Smooth muscle cell (in vitro differentiated cells): ENCODE measurements at regions not wholly inside any gene's neighbourhood (a gene's known extent, or its start where the extent isn't known, plus 50 kb on each side); places are given as distances from the start of the nearest gene placed in this dataset.
"Not testable (repeated sequence)": the region's sequence is repeated elsewhere in the genome, so short reads cannot be mapped to it uniquely, and the experiment has no call there.

ENCODE experiments used
- DNase-seq: peaks from one replicate; lab custom pipeline; 2025; ENCODE audit not compliant: unreplicated experiment; lab: John Stamatoyannopoulos, UW
- H2AFZ ChIP-seq: fragments of 200-600 bp; sonication (generic); 2 replicates; pipeline ENCODE4 v1.6.0; 2016; ENCODE audit warnings: antibody characterized with exemption, low read depth, mild to moderate bottlenecking
- H3F3A ChIP-seq: fragments of 200-600 bp; sonication (generic); 2 replicates; pipeline ENCODE4 v1.6.0; 2017; ENCODE audit warnings: antibody characterized with exemption, low read depth
- H3K27ac ChIP-seq: fragments of 200-600 bp; sonication (generic); 2 replicates; pipeline ENCODE4 v1.5.1; 2016; ENCODE audit warnings: low read depth, mild to moderate bottlenecking
- H3K27me3 ChIP-seq: fragments of 200-600 bp; sonication (generic); 2 replicates; pipeline ENCODE4 v1.6.1; 2016; ENCODE audit warnings: low read depth, mild to moderate bottlenecking
- H3K36me3 ChIP-seq: fragments of 200-600 bp; sonication (generic); 2 replicates; pipeline ENCODE4 v1.5.1; 2016; ENCODE audit warnings: low read depth
- H3K4me1 ChIP-seq: fragments of 200-600 bp; sonication (generic); 2 replicates; pipeline ENCODE4 v1.5.1; 2016; ENCODE audit warnings: low read depth
- H3K4me2 ChIP-seq: fragments of 200-600 bp; sonication (generic); 2 replicates; pipeline ENCODE4 v1.6.0; 2016; ENCODE audit warnings: mild to moderate bottlenecking
- H3K4me3 ChIP-seq: fragments of 200-600 bp; sonication (generic); 2 replicates; pipeline ENCODE4 v1.5.1; 2016; ENCODE audit warnings: mild to moderate bottlenecking
- H3K79me2 ChIP-seq: fragments of 200-600 bp; sonication (generic); 2 replicates; pipeline ENCODE4 v1.6.0; 2016; ENCODE audit warnings: low read depth, mild to moderate bottlenecking
- H3K9ac ChIP-seq: fragments of 200-600 bp; sonication (generic); 2 replicates; pipeline ENCODE4 v1.6.0; 2016; ENCODE audit warnings: low read depth
- H3K9me3 ChIP-seq: fragments of 200-600 bp; sonication (generic); replicated peaks from 2 replicates; pipeline ENCODE4 v1.5.1; 2016; ENCODE audit warnings: low read depth
- H4K20me1 ChIP-seq: fragments of 200-600 bp; sonication (generic); 2 replicates; pipeline ENCODE4 v1.6.0; 2016; ENCODE audit warnings: low read depth
- WGBS: methylation state at CpG from one replicate; pipeline ENCODE4 v1.1.7; 2016; ENCODE audit warnings: low lambda C conversion rate; 5-methylcytosine and 5-hydroxymethylcytosine counted together
- TF ChIP-seq, protein P1 (sequence below): fragments of 200-600 bp; sonication (generic); IDR thresholded peaks from 2 replicates; pipeline ENCODE4 v1.5.1; 2017; ENCODE audit warnings: borderline replicate concordance, mild to moderate bottlenecking, antibody characterized with exemption; ENCODE audit not compliant: insufficient read depth, poor library complexity, severe bottlenecking

DNA sequence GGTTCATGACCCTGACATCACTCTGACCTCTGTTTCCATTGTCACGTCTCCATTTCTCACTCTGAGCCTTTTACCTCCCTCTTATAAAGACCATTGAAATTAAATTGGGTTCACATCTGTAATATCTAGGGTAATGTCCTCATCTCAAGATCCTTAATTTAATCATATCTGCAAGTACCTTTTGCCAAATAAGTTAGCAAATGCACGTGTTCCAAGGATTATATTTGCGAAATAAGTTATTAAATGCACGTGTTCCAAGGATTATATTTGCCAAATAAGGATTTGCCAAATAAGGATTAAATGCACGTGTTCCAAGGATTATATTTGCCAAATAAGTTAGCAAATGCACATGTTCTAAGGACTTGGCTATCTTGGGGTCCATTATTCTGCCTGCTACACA is 938.0 kb downstream of the NLGN4X start:
- TF ChIP-seq, protein P1, sequence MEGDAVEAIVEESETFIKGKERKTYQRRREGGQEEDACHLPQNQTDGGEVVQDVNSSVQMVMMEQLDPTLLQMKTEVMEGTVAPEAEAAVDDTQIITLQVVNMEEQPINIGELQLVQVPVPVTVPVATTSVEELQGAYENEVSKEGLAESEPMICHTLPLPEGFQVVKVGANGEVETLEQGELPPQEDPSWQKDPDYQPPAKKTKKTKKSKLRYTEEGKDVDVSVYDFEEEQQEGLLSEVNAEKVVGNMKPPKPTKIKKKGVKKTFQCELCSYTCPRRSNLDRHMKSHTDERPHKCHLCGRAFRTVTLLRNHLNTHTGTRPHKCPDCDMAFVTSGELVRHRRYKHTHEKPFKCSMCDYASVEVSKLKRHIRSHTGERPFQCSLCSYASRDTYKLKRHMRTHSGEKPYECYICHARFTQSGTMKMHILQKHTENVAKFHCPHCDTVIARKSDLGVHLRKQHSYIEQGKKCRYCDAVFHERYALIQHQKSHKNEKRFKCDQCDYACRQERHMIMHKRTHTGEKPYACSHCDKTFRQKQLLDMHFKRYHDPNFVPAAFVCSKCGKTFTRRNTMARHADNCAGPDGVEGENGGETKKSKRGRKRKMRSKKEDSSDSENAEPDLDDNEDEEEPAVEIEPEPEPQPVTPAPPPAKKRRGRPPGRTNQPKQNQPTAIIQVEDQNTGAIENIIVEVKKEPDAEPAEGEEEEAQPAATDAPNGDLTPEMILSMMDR, result no peak
- no peak overlapping the region for H3K27ac ChIP-seq

DNA sequence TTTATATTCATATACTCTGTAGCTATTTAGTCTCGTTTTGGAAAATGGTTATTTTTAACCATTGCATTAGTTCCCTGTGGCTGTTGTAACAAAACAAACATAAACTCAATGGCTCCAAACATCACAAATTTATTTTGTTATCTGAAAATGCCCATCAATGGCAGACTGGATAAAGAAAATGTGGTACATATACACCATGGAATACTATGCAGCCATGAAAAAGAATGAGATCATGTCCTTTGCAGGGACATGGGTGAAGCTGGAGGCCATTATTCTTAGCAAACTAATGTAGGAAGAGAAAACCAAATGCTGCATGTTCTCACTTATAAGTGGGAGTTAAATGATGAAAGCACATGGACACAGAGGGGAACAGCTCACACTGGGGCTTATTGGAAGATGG is 938.7 kb downstream of the NLGN4X start:
- not testable (repeated sequence) for H4K20me1 ChIP-seq, H3K79me2 ChIP-seq, H3K4me1 ChIP-seq, H3K9ac ChIP-seq, H3F3A ChIP-seq, H3K9me3 ChIP-seq, H3K27ac ChIP-seq, H3K36me3 ChIP-seq, H3K4me2 ChIP-seq, H3K27me3 ChIP-seq, H3K4me3 ChIP-seq, H2AFZ ChIP-seq, DNase-seq
- 97% methylated on average over 1 of the region's 1 CpG for WGBS

More for the DNA sequence above, 938.0 kb downstream of the NLGN4X start:
- H3K79me2 ChIP-seq, result no peaks in the 10 kb centered on the region
- no peaks in the 10 kb centered on the region for H3K9me3 ChIP-seq
- H4K20me1 ChIP-seq, result no peaks in the 10 kb centered on the region
- no peaks in the 10 kb centered on the region for H3K36me3 ChIP-seq
- H3K4me1 ChIP-seq, result no peaks in the 10 kb centered on the region
- H3K4me3 ChIP-seq, result no peak overlapping the region
- no peaks in the 10 kb centered on the region for H3K27me3 ChIP-seq
- H3K9ac ChIP-seq, result no peak overlapping the region
- H3K4me2 ChIP-seq, result no peak overlapping the region
- DNase-seq, result no peak
- H3F3A ChIP-seq, result no peaks in the 10 kb centered on the region
- H2AFZ ChIP-seq, result no peak overlapping the region
- WGBS, result 85% methylated on average over 5 of the region's 5 CpGs

DNA sequence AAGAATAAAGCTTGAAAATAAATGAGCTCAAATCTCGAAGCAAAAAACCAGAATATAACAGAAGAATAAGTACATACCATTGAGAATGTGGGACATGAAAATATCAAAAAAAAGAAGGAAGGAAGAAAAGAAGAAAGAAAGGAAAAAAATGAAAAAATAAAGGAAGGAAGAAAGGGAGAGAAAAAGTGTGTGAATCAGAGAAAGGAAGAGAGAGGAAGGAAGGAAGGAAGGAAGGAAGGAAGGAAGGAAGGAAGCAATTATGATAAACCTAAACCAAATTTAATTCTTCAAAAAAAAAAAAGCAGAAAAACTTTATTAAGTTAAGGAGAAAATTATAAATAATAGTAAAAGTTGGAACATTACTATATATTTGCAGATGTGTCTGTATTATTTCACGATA is 949.8 kb downstream of the NLGN4X start:
- Histone ChIP-seq H4K20me1 (no peaks in the 10 kb centered on the region), H3K79me2 (no peaks in the 10 kb centered on the region), H3K27ac (no peak overlapping the region), H3K9me3 (no peaks in the 10 kb centered on the region), H3K4me3 (no peak overlapping the region), H3K36me3 (no peaks in the 10 kb centered on the region), H3K9ac (no peak overlapping the region), H3F3A (no peaks in the 10 kb centered on the region), H3K27me3 (no peaks in the 10 kb centered on the region), H3K4me2 (no peak overlapping the region), H2AFZ (no peak overlapping the region), H3K4me1 (no peaks in the 10 kb centered on the region)
- TF ChIP-seq, protein P1, result no peak
- 92% methylated on average over 2 of the region's 2 CpGs for WGBS
- DNase-seq, result no peak

DNA sequence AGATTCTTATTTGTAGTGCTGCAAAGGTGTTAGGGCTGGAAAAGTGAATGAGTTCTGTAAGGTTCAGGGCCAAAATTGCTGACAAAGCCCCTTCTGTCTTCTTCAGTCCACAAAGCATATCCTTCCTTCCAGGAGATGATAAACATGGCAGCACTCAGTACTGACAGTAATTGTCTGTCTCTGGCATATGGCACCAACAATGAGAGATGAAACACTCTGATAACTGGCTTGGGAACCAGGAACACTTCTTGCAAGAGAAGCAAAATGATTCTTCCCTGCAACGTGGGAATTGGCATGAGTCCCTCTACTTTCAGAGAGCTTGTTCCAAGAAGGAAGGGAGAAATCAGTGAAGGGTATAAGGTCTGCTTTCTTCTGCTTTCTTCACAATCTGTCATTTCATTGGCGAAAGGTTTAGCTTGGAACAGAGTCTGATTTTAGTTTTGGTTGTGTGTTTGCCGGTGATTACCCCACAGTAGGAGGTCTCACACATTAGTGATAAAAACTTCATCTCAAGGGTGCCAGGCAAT is 963.3 kb downstream of the NLGN4X start:
- WGBS, result 74% methylated on average over 3 of the region's 3 CpGs
- no peak for DNase-seq
- Histone ChIP-seq H3K79me2 (no peaks in the 10 kb centered on the region), H3K27me3 (no peaks in the 10 kb centered on the region), H4K20me1 (no peaks in the 10 kb centered on the region), H3K36me3 (no peaks in the 10 kb centered on the region), H3K4me1 (no peaks in the 10 kb centered on the region), H3F3A (no peaks in the 10 kb centered on the region), H3K4me3 (no peak overlapping the region), H3K4me2 (no peak overlapping the region), H3K9ac (no peak overlapping the region), H3K27ac (no peak overlapping the region), H3K9me3 (no peaks in the 10 kb centered on the region), H2AFZ (no peak overlapping the region)
- TF ChIP-seq, protein P1, result no peak
